HCT116 (cell line): ENCODE measurements at regions not wholly inside any gene's neighbourhood (a gene's known extent, or its start where the extent isn't known, plus 50 kb on each side); places are given as distances from the start of the nearest gene placed in this dataset.

Experiments used
- ATAC-seq: fragments of 200-7000 bp; cut with Tn5 transposase; 2 replicates; pipeline ENCODE4 v1.9.1; 2020; ENCODE audit warnings: mild to moderate bottlenecking, moderate library complexity
- BruUV-seq: library from RNA; stranded (reverse); fragments of 400-500 nt; replicated peaks from 2 replicates; lab custom pipeline; 2021; lab: Mats Ljungman, UMichigan
- CTCF ChIA-PET: fragments of 300-600 bp; sonication (Branson Sonifier 250); formaldehyde crosslinking; loops from one replicate; lab custom pipeline; 2021; ENCODE audit warnings: antibody characterized with exemption; lab: Charles Lee
- POLR2A ChIA-PET: fragments of 300-600, 350-600 bp; sonication (Branson Sonifier 250); formaldehyde crosslinking; loops from one replicate; lab custom pipeline; 2021; ENCODE audit warnings: antibody characterized with exemption; lab: Charles Lee
- RAD21 ChIA-PET, 2 experiments: fragments of 300-600 bp; sonication (Branson Sonifier 250); formaldehyde crosslinking; loops; one replicate each; lab custom pipeline; 2023; ENCODE audit warnings: low total read pairs in 2 of 2; ENCODE audit not compliant: uncharacterized antibody in 2 of 2, unreplicated experiment in 2 of 2, low non-redundant PET in 1 of 2; lab: Charles Lee
- DNase-seq: peaks from one replicate; pipeline ENCODE4 v3.0.0-alpha.2; 2010; ENCODE audit warnings: low read depth, low spot score
- H2AFZ ChIP-seq: fragments of 200-600 bp; shearing (Covaris generic), sonication (generic); 2 replicates; pipeline ENCODE4 v1.6.1; 2017; ENCODE audit warnings: low read depth, mixed run types, mixed read lengths, antibody characterized with exemption, low read length; ENCODE audit not compliant: poor library complexity, severe bottlenecking
- H3K27ac ChIP-seq: 2 replicates; pipeline ENCODE4 v1.5.1; 2012; ENCODE audit warnings: low read depth, low read length
- H3K27me3 ChIP-seq: fragments of 200-600 bp; sonication (generic); 2 replicates; pipeline ENCODE4 v1.6.1; 2016; ENCODE audit warnings: mixed run types, low read length, mixed read lengths; ENCODE audit not compliant: insufficient read depth
- H3K36me3 ChIP-seq, 2 experiments: fragments of 200-500 bp in 1 of 2; fragments of 200-600 bp in 1 of 2; sonication (Bioruptor generic) in 1 of 2; sonication (generic) in 1 of 2; 2 replicates each; pipeline versions ENCODE4 v1.5.1 to v1.6.1; 2014 to 2016; ENCODE audit warnings: low read length in 2 of 2, inconsistent platforms in 1 of 2, mixed read lengths in 1 of 2, mixed run types in 1 of 2; ENCODE audit not compliant: insufficient read depth in 2 of 2, control insufficient read depth in 1 of 2
- H3K4me1 ChIP-seq, 2 experiments: fragments of 200-600 bp in 1 of 2; sonication (generic) in 1 of 2; 2 replicates each; pipeline versions ENCODE4 v1.5.1 to v1.6.1; 2012 to 2017; ENCODE audit warnings: low read length in 2 of 2, inconsistent platforms in 1 of 2, mild to moderate bottlenecking in 1 of 2, mixed read lengths in 1 of 2, mixed run types in 1 of 2, moderate library complexity in 1 of 2; ENCODE audit not compliant: insufficient read depth in 2 of 2, control insufficient read depth in 1 of 2
- H3K4me2 ChIP-seq: fragments of 200-600 bp; sonication (generic); 2 replicates; pipeline ENCODE4 v1.6.1; 2017; ENCODE audit warnings: mixed run types, low read length, mixed read lengths
- H3K4me3 ChIP-seq, 2 experiments: fragments of 200-600 bp in 1 of 2; sonication (generic) in 1 of 2; replicated peaks in 1 of 2; 2 replicates each; pipeline ENCODE4 v1.5.1; 2011 to 2016; ENCODE audit warnings: low read length in 2 of 2, control low read depth in 1 of 2, low read depth in 1 of 2, mild to moderate bottlenecking in 1 of 2, mixed read lengths in 1 of 2, mixed run types in 1 of 2
- H3K79me2 ChIP-seq: fragments of 200-600 bp; sonication (generic); 2 replicates; pipeline ENCODE4 v1.6.1; 2017; ENCODE audit warnings: mild to moderate bottlenecking, mixed run types, low read length, moderate library complexity, mixed read lengths; ENCODE audit not compliant: insufficient read depth
- H3K9ac ChIP-seq: fragments of 200-600 bp; sonication (generic); 2 replicates; pipeline ENCODE4 v1.6.1; 2016; ENCODE audit warnings: low read length, mixed read lengths
- H3K9me2 ChIP-seq: fragments of 200-600 bp; sonication (generic), shearing (Covaris generic); 2 replicates; pipeline ENCODE4 v1.6.1; 2017; ENCODE audit warnings: mixed run types, mild to moderate bottlenecking, moderate library complexity; ENCODE audit not compliant: insufficient read depth
- H3K9me3 ChIP-seq, 2 experiments: fragments of 200-500 bp in 1 of 2; fragments of 200-600 bp in 1 of 2; sonication (Bioruptor generic) in 1 of 2; sonication (generic) in 1 of 2; 2 replicates each; pipeline ENCODE4 v1.6.1; 2014 to 2017; ENCODE audit warnings: low read length in 2 of 2, mixed read lengths in 2 of 2, inconsistent platforms in 1 of 2, low read depth in 1 of 2, mild to moderate bottlenecking in 1 of 2, mixed run types in 1 of 2, moderate library complexity in 1 of 2; ENCODE audit not compliant: control insufficient read depth in 1 of 2, insufficient read depth in 1 of 2
- H4K20me1 ChIP-seq: fragments of 200-600 bp; sonication (generic), shearing (Covaris generic); 2 replicates; pipeline ENCODE4 v1.6.1; 2017; ENCODE audit warnings: mixed run types, mild to moderate bottlenecking, moderate library complexity; ENCODE audit not compliant: insufficient read depth
- CEBPB ChIP-seq: IDR thresholded peaks from 2 replicates; pipeline ENCODE4 v1.6.1; 2012; ENCODE audit warnings: low read depth
- EZH2phosphoT487 ChIP-seq: fragments of 200-600 bp; IDR thresholded peaks from 2 replicates; pipeline ENCODE4 v1.6.1; 2018; ENCODE audit warnings: antibody characterized with exemption, borderline replicate concordance
- POLR2AphosphoS5 ChIP-seq: IDR thresholded peaks from 2 replicates; pipeline ENCODE4 v1.6.1; 2011; ENCODE audit warnings: mild to moderate bottlenecking, low read depth, low read length, moderate library complexity
- SRF ChIP-seq: IDR thresholded peaks from 2 replicates; pipeline ENCODE4 v1.6.1; 2012; ENCODE audit warnings: low read depth
- TCF7L2 ChIP-seq: IDR thresholded peaks from 2 replicates; pipeline ENCODE4 v1.7.0; 2011; ENCODE audit warnings: borderline replicate concordance, inconsistent platforms; ENCODE audit not compliant: insufficient read depth, insufficient read length; ENCODE audit errors: extremely low read depth
- YY1 ChIP-seq: IDR thresholded peaks from 2 replicates; pipeline ENCODE4 v1.6.1; 2011; ENCODE audit warnings: low read length, low read depth, moderate library complexity, mild to moderate bottlenecking; ENCODE audit not compliant: insufficient replicate concordance; ENCODE audit errors: extremely low read depth
- intact Hi-C: fragments of 100-400 bp; cut with micrococcal nuclease; formaldehyde crosslinking; loops from 2 replicates; pipeline ENCODE4 v1.10.0; 2022
- TF ChIP-seq, protein P1 (sequence below): IDR thresholded peaks from 2 replicates; pipeline ENCODE4 v1.6.1; 2012; ENCODE audit warnings: low read depth
- TF ChIP-seq, protein P2 (sequence below): IDR thresholded peaks from 2 replicates; pipeline ENCODE4 v1.6.1; 2012
- TF ChIP-seq, protein P3 (sequence below): IDR thresholded peaks from 2 replicates; pipeline ENCODE4 v1.6.1; 2012

DNA sequence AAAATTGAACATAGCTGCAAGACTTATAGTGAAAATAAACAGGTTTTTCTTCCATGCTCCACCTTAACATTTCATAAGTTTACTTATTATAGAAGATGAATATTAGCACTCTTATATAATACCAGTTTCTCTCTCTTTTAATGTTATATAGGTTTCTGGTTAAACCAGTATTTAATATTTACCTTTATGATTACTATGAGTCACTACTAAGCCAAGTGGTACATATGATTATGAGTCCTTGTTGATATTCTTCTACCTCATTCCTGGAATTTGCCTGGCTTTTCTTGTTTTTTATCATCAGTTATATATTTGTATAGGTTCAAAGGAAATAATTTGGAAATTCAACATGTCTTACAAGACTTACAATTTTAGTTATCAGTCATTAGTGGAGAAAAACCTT lies 89.9 kb upstream of the MAOA start:
- BruUV-seq: no TSS peak

DNA sequence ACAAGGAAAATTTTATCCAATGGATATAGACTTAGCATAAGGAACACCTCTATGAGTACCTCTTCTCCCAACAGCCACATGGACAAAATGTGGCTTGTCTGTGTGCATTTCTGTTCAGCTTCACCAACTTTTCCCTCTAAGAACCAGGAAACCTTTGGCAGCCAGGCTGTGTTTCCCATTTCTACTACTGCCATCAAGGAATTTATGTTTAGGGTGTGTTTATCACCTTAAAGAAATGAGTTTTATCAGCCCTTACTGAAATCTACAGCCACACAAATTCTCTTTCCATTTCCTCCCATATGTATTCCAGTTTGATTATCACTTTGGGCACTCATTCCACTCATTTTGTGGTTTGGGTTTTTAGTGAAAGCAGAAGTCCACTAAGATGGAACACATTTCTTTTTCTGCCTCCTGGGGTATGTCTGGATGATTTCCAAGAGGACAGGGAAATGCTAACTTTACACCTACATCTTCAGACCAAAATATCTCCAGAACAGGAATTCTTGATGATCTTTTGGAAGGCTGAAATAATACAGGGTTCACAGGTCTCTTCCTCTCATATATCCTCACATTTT lies 82.6 kb upstream of the MAOA start:
- H3K9ac ChIP-seq: no peak overlapping the region
- POLR2A ChIA-PET: no interaction called here
- no peaks in the 10 kb centered on the region for H4K20me1 ChIP-seq
- TF ChIP-seq, protein P1, sequence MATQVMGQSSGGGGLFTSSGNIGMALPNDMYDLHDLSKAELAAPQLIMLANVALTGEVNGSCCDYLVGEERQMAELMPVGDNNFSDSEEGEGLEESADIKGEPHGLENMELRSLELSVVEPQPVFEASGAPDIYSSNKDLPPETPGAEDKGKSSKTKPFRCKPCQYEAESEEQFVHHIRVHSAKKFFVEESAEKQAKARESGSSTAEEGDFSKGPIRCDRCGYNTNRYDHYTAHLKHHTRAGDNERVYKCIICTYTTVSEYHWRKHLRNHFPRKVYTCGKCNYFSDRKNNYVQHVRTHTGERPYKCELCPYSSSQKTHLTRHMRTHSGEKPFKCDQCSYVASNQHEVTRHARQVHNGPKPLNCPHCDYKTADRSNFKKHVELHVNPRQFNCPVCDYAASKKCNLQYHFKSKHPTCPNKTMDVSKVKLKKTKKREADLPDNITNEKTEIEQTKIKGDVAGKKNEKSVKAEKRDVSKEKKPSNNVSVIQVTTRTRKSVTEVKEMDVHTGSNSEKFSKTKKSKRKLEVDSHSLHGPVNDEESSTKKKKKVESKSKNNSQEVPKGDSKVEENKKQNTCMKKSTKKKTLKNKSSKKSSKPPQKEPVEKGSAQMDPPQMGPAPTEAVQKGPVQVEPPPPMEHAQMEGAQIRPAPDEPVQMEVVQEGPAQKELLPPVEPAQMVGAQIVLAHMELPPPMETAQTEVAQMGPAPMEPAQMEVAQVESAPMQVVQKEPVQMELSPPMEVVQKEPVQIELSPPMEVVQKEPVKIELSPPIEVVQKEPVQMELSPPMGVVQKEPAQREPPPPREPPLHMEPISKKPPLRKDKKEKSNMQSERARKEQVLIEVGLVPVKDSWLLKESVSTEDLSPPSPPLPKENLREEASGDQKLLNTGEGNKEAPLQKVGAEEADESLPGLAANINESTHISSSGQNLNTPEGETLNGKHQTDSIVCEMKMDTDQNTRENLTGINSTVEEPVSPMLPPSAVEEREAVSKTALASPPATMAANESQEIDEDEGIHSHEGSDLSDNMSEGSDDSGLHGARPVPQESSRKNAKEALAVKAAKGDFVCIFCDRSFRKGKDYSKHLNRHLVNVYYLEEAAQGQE: no peak
- no peak for TF ChIP-seq TCF7L2
- TF ChIP-seq CEBPB: no peak
- TF ChIP-seq, protein P2, sequence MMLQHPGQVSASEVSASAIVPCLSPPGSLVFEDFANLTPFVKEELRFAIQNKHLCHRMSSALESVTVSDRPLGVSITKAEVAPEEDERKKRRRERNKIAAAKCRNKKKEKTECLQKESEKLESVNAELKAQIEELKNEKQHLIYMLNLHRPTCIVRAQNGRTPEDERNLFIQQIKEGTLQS: no peak
- TF ChIP-seq EZH2phosphoT487: no peak
- RAD21 ChIA-PET: no interaction called here
- H3K4me2 ChIP-seq: no peak overlapping the region
- CTCF ChIA-PET: interaction anchor here (0.7 kb wide), 1 partner anchor 177 kb away, joined by 4 read pairs; no protein-coding TSS in a partner anchor
- H3K36me3 ChIP-seq: no peaks in the 10 kb centered on the region
- H3K27ac ChIP-seq: no peak overlapping the region
- no peak overlapping the region for H3K4me3 ChIP-seq
- H3K4me1 ChIP-seq: no peaks in the 10 kb centered on the region
- no peaks in the 10 kb centered on the region for H3K27me3 ChIP-seq
- no peaks in the 10 kb centered on the region for H3K9me2 ChIP-seq
- BruUV-seq: no TSS peak
- H3K79me2 ChIP-seq: no peaks in the 10 kb centered on the region
- H2AFZ ChIP-seq: no peak overlapping the region
- intact Hi-C loops: no loop called here
- ATAC-seq: no peak
- no peaks in the 10 kb centered on the region for H3K9me3 ChIP-seq
- no peak for DNase-seq

More for the DNA sequence above, 89.9 kb upstream of the MAOA start:
- RAD21 ChIA-PET: no interaction called here
- CTCF ChIA-PET: interaction anchor here (1.7 kb wide), 1 partner anchor 184 kb away, joined by 9 read pairs; no protein-coding TSS in a partner anchor
- no peak for ATAC-seq
- intact Hi-C loops: no loop called here
- no peak for DNase-seq
- POLR2A ChIA-PET: no interaction called here
- Histone ChIP-seq H3K9ac (no peak overlapping the region), H4K20me1 (no peaks in the 10 kb centered on the region), H3K27me3 (no peaks in the 10 kb centered on the region), H3K4me2 (no peak overlapping the region), H3K79me2 (no peaks in the 10 kb centered on the region), H3K9me2 (no peaks in the 10 kb centered on the region), H3K9me3 (no peaks in the 10 kb centered on the region), H3K27ac (no peak overlapping the region), H3K36me3 (no peaks in the 10 kb centered on the region)
- TF ChIP-seq, protein P3, sequence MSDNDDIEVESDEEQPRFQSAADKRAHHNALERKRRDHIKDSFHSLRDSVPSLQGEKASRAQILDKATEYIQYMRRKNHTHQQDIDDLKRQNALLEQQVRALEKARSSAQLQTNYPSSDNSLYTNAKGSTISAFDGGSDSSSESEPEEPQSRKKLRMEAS: no peak
- TF ChIP-seq SRF (no peak), POLR2AphosphoS5 (no peak), YY1 (no peak)
- TF ChIP-seq, all 23 proteins: peak for 0
- Histone ChIP-seq H3K4me3 (no peak overlapping the region), H2AFZ (no peak overlapping the region), H3K4me1 (no peaks in the 10 kb centered on the region)
